PC-9 (cell line): ENCODE measurements at regions not wholly inside any gene's neighbourhood (a gene's known extent, or its start where the extent isn't known, plus 50 kb on each side); places are given as distances from the start of the nearest gene placed in this dataset.
A peak's percentile ranks its signal among the peaks of the same experiment; 100 is the strongest.

Experiments
- BruUV-seq: library from RNA; stranded (reverse); fragments of 400-500 nt; replicated peaks from 2 replicates; lab custom pipeline; 2021; lab: Mats Ljungman, UMichigan
- CTCF ChIA-PET: fragments of 300-600 bp; sonication (Branson Sonifier 250); formaldehyde crosslinking; loops from one replicate; lab custom pipeline; 2022; ENCODE audit warnings: antibody characterized with exemption; lab: Charles Lee
- POLR2A ChIA-PET: fragments of 300-600 bp; sonication (Branson Sonifier 250); formaldehyde crosslinking; loops from one replicate; lab custom pipeline; 2022; ENCODE audit warnings: antibody characterized with exemption; ENCODE audit not compliant: unreplicated experiment; lab: Charles Lee
- DNase-seq, 2 experiments: peaks; one replicate each; pipeline versions ENCODE4 v3.0.0 to v3.0.0-alpha.2; 2015 to 2022; ENCODE audit warnings: mixed read lengths in 1 of 2
- H2AFZ ChIP-seq: fragments of 200-600 bp; sonication (generic); 2 replicates; pipeline ENCODE4 v1.8.1; 2017; ENCODE audit warnings: antibody characterized with exemption
- H3F3A ChIP-seq: fragments of 200-600 bp; sonication (generic); 2 replicates; pipeline ENCODE4 v1.8.1; 2017; ENCODE audit warnings: antibody characterized with exemption, mild to moderate bottlenecking, low read depth; ENCODE audit not compliant: insufficient read depth
- H3K27ac ChIP-seq: fragments of 200-600 bp; sonication (generic); 2 replicates; pipeline ENCODE4 v1.6.1; 2016; ENCODE audit warnings: mixed run types
- H3K27me3 ChIP-seq: fragments of 200-600 bp; sonication (generic); 2 replicates; pipeline ENCODE4 v1.6.1; 2016; ENCODE audit warnings: low read depth, mixed run types; ENCODE audit not compliant: insufficient read depth
- H3K36me3 ChIP-seq: fragments of 200-600 bp; sonication (generic); 2 replicates; pipeline ENCODE4 v1.6.1; 2016; ENCODE audit warnings: low read depth, mixed run types
- H3K4me1 ChIP-seq: fragments of 200-600 bp; sonication (generic); replicated peaks from 2 replicates; pipeline ENCODE4 v1.6.1; 2016; ENCODE audit warnings: mixed run types; ENCODE audit not compliant: insufficient read depth
- H3K4me2 ChIP-seq: fragments of 200-600 bp; sonication (generic); 2 replicates; pipeline ENCODE4 v1.6.1; 2017; ENCODE audit warnings: mixed run types
- H3K4me3 ChIP-seq: fragments of 200-600 bp; sonication (generic); 2 replicates; pipeline ENCODE4 v1.6.1; 2016; ENCODE audit warnings: mixed run types
- H3K79me2 ChIP-seq: fragments of 200-600 bp; sonication (generic); 2 replicates; pipeline ENCODE4 v1.6.1; 2017; ENCODE audit warnings: low read depth, mixed run types
- H3K9me2 ChIP-seq: fragments of 200-600 bp; sonication (generic); 2 replicates; pipeline ENCODE4 v1.8.1; 2017; ENCODE audit warnings: mild to moderate bottlenecking; ENCODE audit not compliant: insufficient read depth
- H3K9me3 ChIP-seq: fragments of 200-600 bp; sonication (generic); 2 replicates; pipeline ENCODE4 v1.8.1; 2016; ENCODE audit warnings: low read depth; ENCODE audit not compliant: insufficient read depth
- H4K20me1 ChIP-seq: fragments of 200-600 bp; sonication (generic); 2 replicates; pipeline ENCODE4 v1.8.1; 2017; ENCODE audit not compliant: insufficient read depth
- CTCF ChIP-seq: fragments of 200-600 bp; sonication (generic); conservative IDR thresholded peaks from 2 replicates; pipeline ENCODE4 v1.6.1; 2017; ENCODE audit warnings: mixed run types, antibody characterized with exemption, mild to moderate bottlenecking, moderate library complexity
- EZH2 ChIP-seq: fragments of 200-600 bp; sonication (generic); IDR thresholded peaks from 2 replicates; pipeline ENCODE4 v1.8.0; 2017; ENCODE audit warnings: antibody characterized with exemption, low read depth
- intact Hi-C: fragments of 100-400 bp; cut with micrococcal nuclease; formaldehyde crosslinking; loops from one replicate; pipeline ENCODE4 v1.10.0; 2022; ENCODE audit not compliant: unreplicated experiment

- DNase-seq = no peak
- Histone ChIP-seq H3K4me3 (no peak overlapping the region), H3K9me3 (peaks cover 3% of the 10 kb centered on the region; the same call in 1 of the 2 replicates), H2AFZ (no peak overlapping the region), H3K9me2 (no peaks in the 10 kb centered on the region), H3F3A (no peaks in the 10 kb centered on the region), H3K4me1 (no peaks in the 10 kb centered on the region), H3K27ac (no peak overlapping the region), H4K20me1 (no peaks in the 10 kb centered on the region), H3K4me2 (no peak overlapping the region), H3K36me3 (no peaks in the 10 kb centered on the region), H3K79me2 (no peaks in the 10 kb centered on the region), H3K27me3 (no peaks in the 10 kb centered on the region)
- intact Hi-C loops = no loop called here
- POLR2A ChIA-PET = no interaction called here
- CTCF ChIA-PET = no interaction called here
- TF ChIP-seq CTCF = no peak
- no peak for TF ChIP-seq EZH2
- BruUV-seq = no TSS peak
Observed at GRCh38 chr2:13676269-13676668, 956.2 kb upstream of the LRATD1 start.

GRCh38 chr2:13681936-13682335 lies 950.6 kb upstream of the LRATD1 start:
- CTCF ChIA-PET = no interaction called here
- intact Hi-C loops = no loop called here
- Histone ChIP-seq H3K27ac (no peak overlapping the region), H2AFZ (no peak overlapping the region), H4K20me1 (no peaks in the 10 kb centered on the region), H3K27me3 (no peaks in the 10 kb centered on the region), H3F3A (no peaks in the 10 kb centered on the region), H3K4me1 (no peaks in the 10 kb centered on the region), H3K4me3 (no peak overlapping the region), H3K4me2 (no peak overlapping the region), H3K36me3 (no peaks in the 10 kb centered on the region), H3K9me2 (no peaks in the 10 kb centered on the region), H3K79me2 (no peaks in the 10 kb centered on the region), H3K9me3 (peaks cover 3% of the 10 kb centered on the region)
- POLR2A ChIA-PET = no interaction called here
- no TSS peak for BruUV-seq
- TF ChIP-seq CTCF = no peak
- no peak for TF ChIP-seq EZH2
- DNase-seq = no peak

- H3K4me1 ChIP-seq = no peaks in the 10 kb centered on the region
- ChIA-PET POLR2A (no interaction called here), CTCF (no interaction called here)
- no peaks in the 10 kb centered on the region for H3F3A ChIP-seq
- intact Hi-C loops = no loop called here
- no peak overlapping the region for H3K4me3 ChIP-seq
- no peak overlapping the region for H2AFZ ChIP-seq
- H3K36me3 ChIP-seq = no peaks in the 10 kb centered on the region
- DNase-seq = peak in 1 of 2 experiments; percentile 12
- H3K9me2 ChIP-seq = no peaks in the 10 kb centered on the region
- no peak for TF ChIP-seq EZH2
- TF ChIP-seq CTCF = no peak
- no peaks in the 10 kb centered on the region for H3K79me2 ChIP-seq
- H3K27ac ChIP-seq = no peak overlapping the region
- no peaks in the 10 kb centered on the region for H3K27me3 ChIP-seq
- H4K20me1 ChIP-seq = no peaks in the 10 kb centered on the region
- H3K9me3 ChIP-seq = no peaks in the 10 kb centered on the region; the same call in 1 of the 2 replicates
- H3K4me2 ChIP-seq = no peak overlapping the region
- BruUV-seq = no TSS peak
Observed at GRCh38 chr2:13682540-13683272, 949.8 kb upstream of the LRATD1 start.
